HG03460 (cell line): ENCODE measurements at regions not wholly inside any gene's neighbourhood (a gene's known extent, or its start where the extent isn't known, plus 50 kb on each side); places are given as distances from the start of the nearest gene placed in this dataset.

Experiments used
- ATAC-seq: cut with Tn5 transposase; IDR thresholded peaks from one replicate; pipeline ENCODE4 v1.9.1; 2021; ENCODE audit not compliant: unreplicated experiment

DNA sequence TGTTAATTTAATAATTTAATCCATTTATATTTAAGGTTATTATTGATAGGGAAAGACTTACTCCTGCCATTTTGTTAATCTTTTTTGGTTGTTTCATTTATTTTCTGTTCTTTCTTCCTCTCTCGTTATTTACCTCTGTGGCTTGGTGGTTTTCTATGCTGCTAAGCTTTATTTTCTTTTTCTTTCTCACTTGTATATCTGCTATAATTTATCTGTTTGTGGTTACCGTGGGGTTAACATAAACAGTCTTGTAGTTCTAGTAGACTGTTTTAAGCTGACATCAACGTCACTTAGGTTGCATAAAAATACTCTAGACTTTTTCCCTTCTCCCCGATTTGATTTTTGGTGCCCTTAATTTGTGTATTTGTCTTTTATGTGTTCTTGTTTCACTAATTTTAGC, 381.3 kb upstream of the SPTLC3 start:
- ATAC-seq = no peak

DNA sequence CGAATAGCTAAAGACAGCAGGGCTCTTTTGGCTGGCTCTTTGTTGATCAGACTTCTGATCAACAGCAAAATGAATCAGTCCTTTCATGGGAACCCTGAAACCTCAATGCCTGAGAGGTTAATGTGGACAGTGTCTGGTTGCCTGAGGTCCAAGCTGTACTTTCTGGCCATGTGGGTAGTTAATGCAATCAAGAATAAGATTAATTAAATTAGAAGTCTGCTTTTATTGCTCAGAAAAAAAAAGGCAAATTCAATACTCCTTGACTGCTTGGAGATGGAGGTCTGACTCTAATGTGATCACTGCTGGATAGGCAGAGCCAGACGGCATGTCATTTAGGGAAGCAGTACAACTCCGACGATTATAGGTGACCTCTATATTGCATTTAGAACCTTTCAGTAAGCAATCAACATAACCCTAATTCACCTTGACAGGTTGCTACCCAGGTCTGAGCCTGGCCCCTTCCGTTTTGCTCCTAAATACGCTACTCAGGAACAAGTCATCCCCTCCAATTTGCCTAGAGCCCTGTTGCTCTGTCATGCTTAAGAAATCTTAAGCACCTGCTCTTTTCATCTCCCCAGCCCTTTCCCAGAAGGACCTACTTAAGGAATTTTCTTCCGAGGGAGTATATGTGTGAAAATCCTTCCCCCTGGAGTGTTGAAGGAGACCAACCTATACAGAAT, 370.0 kb upstream of the SPTLC3 start:
- ATAC-seq = no peak

DNA sequence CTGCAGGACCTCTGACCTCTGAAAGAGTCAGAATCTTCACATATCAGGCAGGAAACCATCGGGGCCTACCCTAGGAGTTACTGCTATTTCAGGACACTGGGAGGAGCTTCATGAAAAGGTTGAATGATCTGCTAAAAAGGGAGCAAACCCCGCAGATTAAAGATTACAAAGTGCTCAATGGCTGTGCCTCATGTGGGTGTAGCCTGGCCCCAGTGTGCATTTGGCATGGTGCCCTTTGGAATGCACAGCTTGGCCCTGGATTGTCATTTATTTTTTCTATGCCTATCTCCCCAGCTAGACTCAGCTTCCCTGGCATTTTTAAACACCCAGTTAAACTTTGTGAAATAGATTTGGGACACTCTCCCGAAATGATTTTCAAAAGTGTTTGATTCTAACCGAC, 368.5 kb upstream of the SPTLC3 start:
- ATAC-seq = no peak

DNA sequence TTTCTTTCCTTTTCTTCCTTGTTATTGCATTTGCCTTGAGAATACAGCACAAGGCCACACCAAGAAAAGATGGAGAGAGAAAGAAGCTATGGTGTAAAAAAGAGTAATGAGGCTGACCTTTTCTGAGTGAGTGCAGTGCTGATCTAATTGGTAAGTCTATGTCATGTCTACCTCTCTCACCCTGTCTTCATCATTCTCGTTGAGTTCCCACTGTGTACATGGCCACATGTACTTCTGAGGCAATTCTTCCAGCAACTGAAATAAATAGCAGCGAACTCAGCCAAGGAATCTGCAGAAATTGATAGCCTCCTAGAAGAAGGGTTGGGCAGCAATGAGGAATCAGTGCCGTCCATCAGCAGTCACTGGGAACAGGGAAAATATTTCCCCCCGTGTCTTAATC, 367.2 kb upstream of the SPTLC3 start:
- no peak for ATAC-seq

DNA sequence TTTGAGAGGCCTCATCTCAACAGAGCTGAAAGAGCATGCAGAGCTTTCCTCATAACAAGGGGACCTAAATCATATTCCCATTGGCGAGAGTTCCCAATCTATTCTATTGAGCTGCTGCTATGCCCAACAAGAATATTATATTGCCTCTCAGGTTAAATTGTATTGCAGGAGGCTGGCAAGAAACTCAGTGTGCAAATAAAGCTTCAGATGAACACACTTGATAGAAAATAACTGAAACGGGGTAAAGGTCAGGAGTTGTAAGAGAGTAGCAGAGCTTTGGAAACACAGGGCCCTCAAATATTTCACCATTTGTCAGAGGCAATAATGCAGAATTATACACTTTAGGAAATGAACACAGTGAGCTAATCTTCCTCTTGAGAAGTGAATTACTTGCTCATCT, 364.3 kb upstream of the SPTLC3 start:
- no peak for ATAC-seq

DNA sequence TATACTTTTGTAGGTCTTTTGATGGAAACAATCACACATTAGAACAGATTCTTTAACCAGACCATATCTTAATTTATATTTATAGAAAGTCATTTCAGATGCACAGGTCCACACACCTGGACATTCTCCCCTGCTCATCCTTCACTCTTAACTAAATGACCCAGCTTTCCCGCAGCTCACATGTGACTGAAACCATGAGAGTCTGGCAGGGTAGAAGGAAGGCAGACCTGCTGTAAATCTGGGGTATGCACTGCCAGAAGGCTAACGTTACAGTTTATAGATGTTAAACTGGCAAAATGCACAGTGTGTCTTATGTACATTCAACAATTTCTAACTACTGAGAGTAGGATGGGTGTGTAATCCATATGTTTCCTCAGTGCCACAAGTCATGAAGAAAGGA, 359.5 kb upstream of the SPTLC3 start:
- ATAC-seq = no peak

DNA sequence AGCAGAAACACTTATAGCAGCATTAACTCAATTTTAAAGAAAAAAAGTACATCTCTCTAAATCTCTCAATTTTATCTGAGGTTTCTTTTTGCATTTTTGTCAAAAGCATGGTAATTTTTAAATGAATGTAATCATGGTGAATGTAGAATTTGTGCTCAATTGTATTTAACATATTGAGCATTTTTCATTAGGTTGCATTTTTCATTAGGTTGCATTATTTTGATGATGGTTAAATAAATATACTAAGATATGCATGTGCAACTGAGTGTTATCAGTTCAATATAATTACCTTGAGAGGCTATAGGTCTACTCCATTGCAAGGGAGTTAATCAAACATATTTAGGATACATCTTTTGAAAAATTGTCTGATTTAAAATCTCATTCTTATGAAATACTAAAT, 355.1 kb upstream of the SPTLC3 start:
- ATAC-seq = no peak

DNA sequence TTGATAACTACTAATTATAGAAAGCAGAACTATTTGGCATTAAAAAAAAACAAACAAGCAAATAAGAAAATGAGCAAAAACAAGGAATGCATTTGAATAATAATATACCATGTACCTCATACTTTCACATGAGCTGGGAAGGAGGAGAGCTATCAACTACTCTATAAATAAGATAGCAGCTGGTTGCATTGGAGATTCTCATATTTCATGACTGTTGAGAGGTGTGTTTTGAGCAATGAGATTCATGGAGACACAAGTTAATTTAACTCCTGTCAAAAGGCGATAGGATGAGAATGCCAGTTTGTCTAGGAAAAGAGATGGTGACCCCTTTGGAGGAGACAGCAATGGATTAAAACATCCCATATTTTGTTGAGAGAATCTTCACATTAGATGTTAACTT, 348.8 kb upstream of the SPTLC3 start:
- no peak for ATAC-seq

DNA sequence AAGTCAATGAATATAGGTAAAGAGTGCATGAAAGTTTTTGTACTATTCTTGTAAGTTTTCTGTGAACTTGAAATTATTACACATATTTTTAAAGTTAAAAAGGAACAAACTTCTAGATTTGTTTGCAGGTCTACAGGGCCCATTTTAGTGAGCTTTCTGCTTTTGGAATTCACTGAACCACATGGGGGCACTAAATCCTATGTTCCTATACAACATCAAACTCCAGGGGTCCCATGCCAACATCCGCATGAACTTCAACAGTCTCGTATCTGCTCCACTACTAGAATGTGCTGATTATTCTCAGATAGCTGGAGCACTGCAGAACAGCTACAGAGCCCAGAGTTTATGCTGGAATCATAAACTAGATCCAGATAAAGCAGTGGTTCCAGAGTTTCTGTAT, 347.9 kb upstream of the SPTLC3 start:
- no peak for ATAC-seq

DNA sequence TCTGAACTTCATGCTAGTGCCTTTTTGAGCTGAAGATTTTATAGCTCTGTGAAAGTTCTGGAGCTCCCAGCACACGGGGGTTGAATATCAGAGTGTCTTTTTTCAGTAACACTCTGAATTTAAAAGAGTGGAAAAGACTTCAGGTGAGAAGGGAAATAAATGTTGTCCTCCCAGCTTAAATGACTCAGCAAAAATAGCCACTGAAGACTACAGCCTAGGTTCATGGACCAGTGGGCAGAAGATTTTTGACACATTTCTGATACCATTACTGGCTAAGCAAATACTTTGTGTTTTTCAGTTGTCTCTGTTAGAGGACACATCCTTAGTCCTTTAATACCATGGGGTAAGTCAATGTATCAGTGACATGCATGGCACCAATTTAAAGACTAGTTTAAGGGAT, 338.5 kb upstream of the SPTLC3 start:
- no peak for ATAC-seq

DNA sequence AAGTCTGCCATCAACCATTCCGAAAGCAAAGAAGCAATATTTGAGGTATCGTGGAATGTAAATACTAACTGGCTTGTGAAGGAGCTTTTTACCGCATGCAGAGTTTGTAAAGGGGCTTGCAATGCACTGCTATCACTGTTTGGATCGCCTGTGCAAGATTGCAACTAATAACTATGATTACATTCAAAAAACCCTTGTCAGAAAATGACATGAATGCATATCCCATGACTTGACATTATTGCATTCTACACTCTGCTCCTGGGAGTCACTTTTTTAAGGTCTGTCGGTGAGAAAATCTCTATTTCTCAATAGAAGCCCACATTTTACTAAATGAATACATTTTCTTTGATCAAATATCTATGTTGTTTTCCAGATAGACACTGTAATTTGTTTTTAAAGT, 335.4 kb upstream of the SPTLC3 start:
- no peak for ATAC-seq

DNA sequence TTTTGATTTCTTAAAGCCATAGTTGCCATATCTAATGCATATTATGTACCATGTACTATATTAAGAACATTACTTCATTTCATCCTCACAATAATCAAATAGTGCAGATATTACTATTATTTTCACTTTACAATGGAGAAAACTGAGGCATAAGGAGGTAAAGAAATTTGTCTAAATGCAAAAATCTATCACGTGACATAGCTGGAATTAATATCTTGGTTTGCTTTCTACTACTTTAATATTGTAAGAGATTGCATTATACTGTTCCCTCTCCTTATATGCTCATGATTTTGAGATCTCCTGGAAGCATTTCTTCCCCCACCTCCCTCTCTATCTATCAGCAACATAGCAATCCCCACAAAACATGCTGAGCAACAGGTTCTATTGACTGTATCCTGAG, 330.8 kb upstream of the SPTLC3 start:
- ATAC-seq = no peak

DNA sequence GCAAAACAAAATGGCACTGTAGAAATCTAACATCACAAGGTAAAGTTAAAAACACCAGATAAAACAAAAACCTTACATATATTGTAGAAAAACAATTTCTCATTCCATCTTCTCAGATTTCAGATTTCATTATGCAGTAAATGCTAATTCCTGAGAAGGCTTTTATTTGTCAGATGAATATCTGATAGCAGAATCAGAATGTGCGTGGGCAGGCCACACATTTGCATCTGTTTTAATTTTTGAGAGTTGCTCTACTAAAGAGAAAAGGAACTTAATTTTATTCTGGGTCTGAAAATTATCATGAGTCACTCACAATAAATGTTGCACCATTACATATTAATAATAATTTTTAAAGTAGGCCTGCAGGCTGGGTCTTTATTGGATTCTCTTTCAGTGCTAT, 329.3 kb upstream of the SPTLC3 start:
- no peak for ATAC-seq

DNA sequence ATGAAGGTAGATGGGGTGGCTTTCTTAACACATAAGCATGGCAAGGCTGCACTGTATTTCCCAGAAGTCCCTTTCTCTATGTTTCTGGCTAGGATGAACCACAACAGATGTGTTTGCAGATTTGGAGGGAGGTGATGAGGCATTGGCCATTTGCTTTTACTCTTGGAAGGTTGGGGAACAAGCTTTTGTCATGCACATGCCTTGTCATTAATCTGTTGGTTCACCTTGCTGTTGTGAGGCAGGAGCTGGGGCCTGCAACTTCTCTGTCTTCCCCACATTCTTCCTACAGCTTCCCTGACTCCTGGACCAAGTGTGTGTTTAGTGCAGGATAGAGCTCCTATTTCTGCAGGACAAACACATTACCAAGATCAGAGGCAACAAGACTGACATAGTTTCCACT, 326.2 kb upstream of the SPTLC3 start:
- no peak for ATAC-seq

DNA sequence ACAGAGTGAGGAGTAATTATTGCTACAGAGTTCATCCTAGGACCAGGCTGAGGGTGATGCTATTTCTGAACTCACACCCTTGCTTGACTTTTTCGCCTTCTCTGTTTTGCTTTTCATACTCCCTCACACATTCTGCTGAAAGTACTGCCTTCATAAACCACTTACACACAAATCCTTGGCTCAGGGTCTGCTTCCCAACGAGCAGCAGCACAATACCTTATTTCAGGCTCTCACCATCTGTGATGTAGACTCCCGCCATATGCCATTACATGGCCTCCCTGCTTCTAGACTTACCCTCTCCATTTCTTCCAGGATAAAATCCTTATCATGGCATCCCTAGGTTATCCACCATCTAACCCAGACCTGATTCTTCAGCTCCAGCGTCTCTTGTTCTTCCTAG, 321.3 kb upstream of the SPTLC3 start:
- ATAC-seq = no peak

DNA sequence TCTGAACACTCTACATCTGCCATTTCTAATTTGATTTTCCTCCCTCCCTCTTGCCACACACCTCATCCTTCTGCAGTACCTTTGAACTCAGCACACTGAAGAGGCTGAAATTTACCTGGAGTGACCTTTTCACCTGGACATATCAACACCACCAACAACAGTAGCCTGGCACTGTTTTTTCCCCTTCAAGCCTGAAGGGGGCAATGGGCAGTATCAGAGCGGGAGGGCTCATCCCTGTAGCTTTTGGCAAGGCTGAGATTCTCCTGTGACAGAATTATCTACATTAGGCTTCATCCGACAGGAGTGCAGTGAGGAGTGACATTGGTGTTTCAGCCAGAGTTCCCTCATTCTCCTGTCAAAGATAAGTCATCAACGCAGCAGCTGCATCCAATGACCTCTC, 312.8 kb upstream of the SPTLC3 start:
- no peak for ATAC-seq

DNA sequence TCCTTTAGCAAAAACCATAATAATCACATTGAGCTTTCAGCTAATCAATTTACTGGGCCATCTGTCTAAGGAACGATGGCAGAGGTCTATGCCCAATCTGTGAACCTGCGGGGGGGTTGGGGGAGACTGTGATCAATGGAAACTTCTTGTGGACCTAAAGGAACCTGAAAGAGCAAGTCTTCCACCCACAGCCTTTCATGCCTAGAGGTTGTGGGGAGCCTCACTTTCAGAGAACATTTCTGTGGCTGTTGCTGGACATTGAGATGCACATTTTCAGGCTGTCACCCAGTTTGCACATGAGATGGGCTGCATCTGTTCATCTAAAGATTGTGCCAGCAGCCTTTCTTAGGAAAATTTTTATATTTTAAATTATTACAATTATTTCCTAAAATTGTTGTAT, 310.0 kb upstream of the SPTLC3 start:
- ATAC-seq = no peak

DNA sequence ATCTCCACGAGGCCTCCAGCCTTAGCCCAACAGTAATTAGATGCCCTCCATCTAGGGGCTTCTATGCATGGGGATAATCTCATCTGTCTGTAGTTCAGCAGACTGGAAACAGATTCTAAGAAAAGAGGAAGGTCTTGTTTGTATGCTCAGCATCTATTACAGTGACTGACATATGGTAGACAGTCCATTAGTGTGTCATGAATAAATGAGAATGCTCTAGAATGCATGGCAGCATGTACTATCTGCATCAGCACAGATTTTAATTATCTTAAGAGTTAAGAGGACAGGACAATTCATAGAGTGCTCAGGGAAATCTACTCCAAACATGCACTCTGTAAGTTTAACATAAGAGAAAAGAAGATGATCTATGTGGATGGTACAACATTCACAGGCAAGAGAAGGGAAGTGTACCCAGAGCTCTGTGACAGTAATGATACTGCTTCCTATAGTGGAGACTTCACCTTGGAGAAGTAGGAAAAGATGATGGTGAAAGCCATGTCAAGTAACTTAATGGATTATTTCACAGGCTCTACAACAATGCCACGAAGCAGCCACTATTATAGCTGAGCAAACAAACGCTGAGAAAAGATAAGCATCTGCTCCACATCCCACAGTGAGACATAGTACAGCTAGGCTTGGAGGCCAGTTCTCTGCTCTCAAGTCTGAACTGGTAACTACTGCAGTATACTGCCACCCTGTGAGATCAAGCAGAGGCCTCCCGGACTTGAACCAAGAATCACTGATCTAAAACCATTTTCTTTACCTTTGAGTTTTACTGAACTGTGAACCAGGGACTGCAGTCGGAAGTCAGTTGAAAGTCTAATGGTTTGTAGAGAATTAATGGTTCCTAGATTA, 309.2 kb upstream of the SPTLC3 start:
- no peak for ATAC-seq

DNA sequence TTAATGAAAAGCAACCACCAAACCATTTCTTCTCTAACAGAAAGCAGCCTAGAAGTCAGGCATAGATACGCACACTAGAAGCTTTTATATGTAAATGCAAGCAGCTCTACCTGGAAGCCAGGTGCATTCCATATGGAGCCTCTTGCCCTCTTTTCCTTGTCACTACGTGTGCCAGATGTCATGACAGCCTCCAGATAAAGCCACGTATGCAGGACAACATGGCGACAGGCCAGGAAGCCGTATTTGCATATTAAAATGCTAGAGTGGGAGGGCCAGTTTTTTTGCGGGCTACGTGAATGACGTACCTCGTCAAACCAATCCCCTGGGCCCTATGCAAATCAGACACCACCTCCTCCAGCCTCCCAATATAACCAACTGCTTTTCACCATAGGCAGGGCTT, 308.1 kb upstream of the SPTLC3 start:
- no peak for ATAC-seq

DNA sequence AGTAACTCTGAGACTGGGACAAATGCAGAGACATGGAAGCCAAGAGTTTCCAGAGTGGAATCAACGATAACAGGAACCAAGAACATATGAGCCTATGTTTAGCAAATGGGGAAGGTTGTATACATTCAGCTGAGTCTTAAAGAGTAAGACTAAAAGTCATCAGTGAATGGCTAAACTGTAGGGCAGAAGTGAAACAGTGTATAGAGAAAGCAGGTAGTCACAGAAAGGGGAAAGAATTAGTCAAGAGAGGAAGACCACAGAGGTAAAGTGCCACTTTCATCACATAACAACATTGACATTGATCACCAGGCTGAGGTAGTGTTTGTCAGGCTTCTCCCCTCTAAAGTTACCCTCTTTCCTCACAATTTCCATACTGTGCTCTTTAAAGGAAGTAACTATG, 306.5 kb upstream of the SPTLC3 start:
- ATAC-seq = no peak

DNA sequence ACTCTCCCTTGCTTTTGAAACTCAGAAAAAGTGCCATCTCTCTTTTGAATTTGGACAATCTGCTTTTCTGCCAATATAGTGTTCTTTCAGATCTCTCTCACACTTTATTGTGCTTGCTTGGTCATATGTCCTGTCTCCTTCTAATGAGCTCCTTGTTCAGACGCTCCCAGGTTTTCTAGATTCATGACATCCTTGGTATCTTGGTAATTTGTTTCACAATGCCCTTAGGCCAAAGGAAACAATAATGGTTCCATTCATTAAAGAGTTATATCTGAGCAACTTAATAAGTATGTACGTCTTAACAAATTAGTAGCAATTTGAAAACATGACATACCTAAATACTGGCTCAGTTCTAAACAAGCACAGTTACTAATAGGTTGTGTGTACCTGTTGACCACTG, 293.4 kb upstream of the SPTLC3 start:
- ATAC-seq = no peak

DNA sequence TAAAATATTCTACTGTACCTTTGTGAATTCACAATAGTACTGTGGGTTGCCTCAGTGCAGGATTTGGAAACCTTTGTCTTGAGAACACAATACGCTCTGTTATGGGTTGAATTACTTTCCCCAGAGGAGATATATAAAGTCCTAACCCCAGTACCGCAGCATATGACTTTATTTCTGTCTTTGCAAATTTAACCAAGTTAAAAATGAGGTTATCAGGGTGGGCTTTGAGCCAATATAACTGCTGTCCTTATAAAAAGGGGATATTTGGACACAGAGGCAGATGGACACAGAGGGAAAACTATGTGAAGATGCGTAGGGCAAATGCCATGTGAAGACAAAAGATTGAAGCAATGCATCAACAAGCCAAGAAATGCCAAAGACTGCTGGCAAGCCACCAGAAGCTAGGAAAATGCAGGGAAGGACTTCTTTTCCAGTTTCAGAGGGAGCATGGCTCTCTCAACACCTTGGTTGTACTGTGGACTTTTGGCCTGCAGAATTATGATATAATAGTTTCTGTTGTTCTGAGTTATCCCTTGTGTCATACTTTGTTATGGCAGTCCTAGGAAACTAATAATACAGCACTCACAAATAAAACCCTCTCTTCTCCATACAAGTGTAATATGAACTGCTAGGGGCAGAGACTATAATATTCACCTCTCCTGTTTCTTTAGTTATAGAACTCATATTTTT, 292.6 kb upstream of the SPTLC3 start:
- no peak for ATAC-seq
